NB4 (cell line): ENCODE measurements at regions not wholly inside any gene's neighbourhood (a gene's known extent, or its start where the extent isn't known, plus 50 kb on each side); places are given as distances from the start of the nearest gene placed in this dataset.

Experiments
- DNase-seq: peaks from one replicate; pipeline ENCODE4 v3.0.0; 2010; ENCODE audit warnings: low read depth
- H3K4me3 ChIP-seq: one replicate; pipeline ENCODE4 v1.5.1; 2011; ENCODE audit warnings: mild to moderate bottlenecking, low read depth, low read length, moderate library complexity
- CTCF ChIP-seq: IDR thresholded peaks from one replicate; pipeline ENCODE4 v1.5.1; 2012; ENCODE audit warnings: low read depth, low read length
- MAX ChIP-seq: IDR thresholded peaks from 2 replicates; pipeline ENCODE4 v1.6.1; 2011; ENCODE audit warnings: low read depth, low read length
- MYC ChIP-seq: IDR thresholded peaks from 2 replicates; pipeline ENCODE4 v1.6.1; 2011; ENCODE audit warnings: low read depth, low read length
- POLR2A ChIP-seq: IDR thresholded peaks from 2 replicates; pipeline ENCODE4 v1.6.1; 2011; ENCODE audit warnings: mild to moderate bottlenecking; ENCODE audit not compliant: insufficient read length; ENCODE audit errors: extremely low read depth

GRCh38 chr12:89016970-89017778, 335.1 kb downstream of the DUSP6 start:
- H3K4me3 ChIP-seq = no peak overlapping the region
- peak; percentile 79 for DNase-seq
- no peak for TF ChIP-seq MYC
- TF ChIP-seq CTCF = peak; percentile 76

GRCh38 chr12:89015419-89015818, 336.9 kb downstream of the DUSP6 start:
- TF ChIP-seq MYC = no peak
- no peak for TF ChIP-seq POLR2A
- no peak for TF ChIP-seq CTCF
- DNase-seq = no peak
- H3K4me3 ChIP-seq = no peak overlapping the region

- H3K4me3 ChIP-seq = no peak overlapping the region
- DNase-seq = no peak
- TF ChIP-seq MYC (no peak), CTCF (no peak), POLR2A (no peak), MAX (no peak)
These were observed 353.9 kb downstream of the DUSP6 start for GRCh38 chr12:88998421-88998820.

GRCh38 chr12:88996200-88996788, 356.0 kb downstream of the DUSP6 start:
- TF ChIP-seq MYC = no peak
- TF ChIP-seq POLR2A = no peak
- TF ChIP-seq MAX = no peak
- TF ChIP-seq CTCF = no peak
- no peak for DNase-seq
- no peak overlapping the region for H3K4me3 ChIP-seq

- no peak for DNase-seq
- no peak overlapping the region for H3K4me3 ChIP-seq
These were observed 357.3 kb downstream of the DUSP6 start for GRCh38 chr12:88994971-88995370.

More at GRCh38 chr12:88994971-88995370, 357.3 kb downstream of the DUSP6 start:
- TF ChIP-seq MYC = no peak
- no peak for TF ChIP-seq MAX
- TF ChIP-seq CTCF = no peak
